B cell (primary cell): ENCODE measurements at regions not wholly inside any gene's neighbourhood (a gene's known extent, or its start where the extent isn't known, plus 50 kb on each side); places are given as distances from the start of the nearest gene placed in this dataset.

ENCODE experiments used
- EZH2 ChIP-seq: IDR thresholded peaks from 2 replicates; pipeline ENCODE4 v1.6.1; 2012; ENCODE audit warnings: borderline replicate concordance, low read depth, mild to moderate bottlenecking, moderate library complexity, low read length; ENCODE audit not compliant: insufficient read depth, poor library complexity, severe bottlenecking
- TF ChIP-seq, protein P1 (sequence below): fragments of 200-600 bp; IDR thresholded peaks from one replicate; pipeline ENCODE4 v1.8.0; 2022; ENCODE audit warnings: antibody characterized with exemption, mild to moderate bottlenecking

DNA sequence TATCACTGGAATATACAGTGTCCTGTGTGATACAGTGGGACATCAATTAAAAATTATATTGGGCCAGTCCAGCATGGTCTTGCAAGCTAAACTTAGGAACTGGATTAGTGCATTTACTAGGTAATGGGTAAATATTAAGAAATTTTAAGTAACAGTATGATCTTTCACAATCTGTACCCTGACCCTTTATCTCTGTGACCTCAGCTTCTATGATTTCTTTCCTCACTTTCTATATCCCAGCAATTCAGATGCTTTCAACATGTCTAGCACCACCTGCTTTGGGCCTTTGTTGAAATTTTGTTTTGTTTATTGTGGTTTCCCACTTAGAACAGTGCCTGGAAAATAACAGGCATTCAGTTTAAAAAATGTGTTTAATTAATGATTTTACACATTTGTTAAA is 2295.4 kb downstream of the ARAP2 start:
- TF ChIP-seq, protein P1, sequence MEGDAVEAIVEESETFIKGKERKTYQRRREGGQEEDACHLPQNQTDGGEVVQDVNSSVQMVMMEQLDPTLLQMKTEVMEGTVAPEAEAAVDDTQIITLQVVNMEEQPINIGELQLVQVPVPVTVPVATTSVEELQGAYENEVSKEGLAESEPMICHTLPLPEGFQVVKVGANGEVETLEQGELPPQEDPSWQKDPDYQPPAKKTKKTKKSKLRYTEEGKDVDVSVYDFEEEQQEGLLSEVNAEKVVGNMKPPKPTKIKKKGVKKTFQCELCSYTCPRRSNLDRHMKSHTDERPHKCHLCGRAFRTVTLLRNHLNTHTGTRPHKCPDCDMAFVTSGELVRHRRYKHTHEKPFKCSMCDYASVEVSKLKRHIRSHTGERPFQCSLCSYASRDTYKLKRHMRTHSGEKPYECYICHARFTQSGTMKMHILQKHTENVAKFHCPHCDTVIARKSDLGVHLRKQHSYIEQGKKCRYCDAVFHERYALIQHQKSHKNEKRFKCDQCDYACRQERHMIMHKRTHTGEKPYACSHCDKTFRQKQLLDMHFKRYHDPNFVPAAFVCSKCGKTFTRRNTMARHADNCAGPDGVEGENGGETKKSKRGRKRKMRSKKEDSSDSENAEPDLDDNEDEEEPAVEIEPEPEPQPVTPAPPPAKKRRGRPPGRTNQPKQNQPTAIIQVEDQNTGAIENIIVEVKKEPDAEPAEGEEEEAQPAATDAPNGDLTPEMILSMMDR: no peak
- TF ChIP-seq EZH2: no peak
